ENCODE measurements at regions not wholly inside any gene's neighbourhood (a gene's known extent, or its start where the extent isn't known, plus 50 kb on each side); places are given as distances from the start of the nearest gene placed in this dataset.

- TF ChIP-seq, protein P1, sequence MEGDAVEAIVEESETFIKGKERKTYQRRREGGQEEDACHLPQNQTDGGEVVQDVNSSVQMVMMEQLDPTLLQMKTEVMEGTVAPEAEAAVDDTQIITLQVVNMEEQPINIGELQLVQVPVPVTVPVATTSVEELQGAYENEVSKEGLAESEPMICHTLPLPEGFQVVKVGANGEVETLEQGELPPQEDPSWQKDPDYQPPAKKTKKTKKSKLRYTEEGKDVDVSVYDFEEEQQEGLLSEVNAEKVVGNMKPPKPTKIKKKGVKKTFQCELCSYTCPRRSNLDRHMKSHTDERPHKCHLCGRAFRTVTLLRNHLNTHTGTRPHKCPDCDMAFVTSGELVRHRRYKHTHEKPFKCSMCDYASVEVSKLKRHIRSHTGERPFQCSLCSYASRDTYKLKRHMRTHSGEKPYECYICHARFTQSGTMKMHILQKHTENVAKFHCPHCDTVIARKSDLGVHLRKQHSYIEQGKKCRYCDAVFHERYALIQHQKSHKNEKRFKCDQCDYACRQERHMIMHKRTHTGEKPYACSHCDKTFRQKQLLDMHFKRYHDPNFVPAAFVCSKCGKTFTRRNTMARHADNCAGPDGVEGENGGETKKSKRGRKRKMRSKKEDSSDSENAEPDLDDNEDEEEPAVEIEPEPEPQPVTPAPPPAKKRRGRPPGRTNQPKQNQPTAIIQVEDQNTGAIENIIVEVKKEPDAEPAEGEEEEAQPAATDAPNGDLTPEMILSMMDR (IDR thresholded peaks at IDR 0.05; ENCODE audit: insufficient read depth, low read depth, low read length, missing control alignments): no peak
- DNase-seq (ENCODE audit: low read depth): no peak
- H3K4me3 ChIP-seq (ENCODE audit: low read depth, low read length): no peak overlapping the region
Measured at GRCh38 chr3:621714-622113, 425.2 kb downstream of the CHL1 start.

DNA sequence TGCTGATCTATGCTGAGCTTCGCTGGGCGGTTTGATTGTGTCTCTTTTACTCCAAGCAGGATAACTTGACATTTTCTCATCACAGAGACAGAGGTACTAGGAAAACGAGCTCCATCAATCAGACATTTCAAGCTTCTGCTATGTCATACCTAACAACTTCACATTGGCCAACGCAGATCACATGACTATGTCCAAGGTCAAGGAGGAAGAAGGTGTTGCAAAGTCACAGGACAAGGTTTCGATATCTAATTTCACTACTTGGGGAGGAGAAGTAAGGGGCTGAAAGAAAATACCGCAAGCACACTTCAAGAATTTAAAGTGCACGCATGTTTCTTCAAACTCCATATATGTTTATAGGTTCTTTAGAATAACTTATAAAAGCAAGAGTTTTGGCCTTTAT is 425.8 kb downstream of the CHL1 start:
- TF ChIP-seq, protein P1 (IDR thresholded peaks at IDR 0.05; ENCODE audit: insufficient read depth, low read depth, low read length, missing control alignments): no peak
- no peak for DNase-seq (ENCODE audit: low read depth)
- H3K4me3 ChIP-seq (ENCODE audit: low read depth, low read length): no peak overlapping the region

DNA sequence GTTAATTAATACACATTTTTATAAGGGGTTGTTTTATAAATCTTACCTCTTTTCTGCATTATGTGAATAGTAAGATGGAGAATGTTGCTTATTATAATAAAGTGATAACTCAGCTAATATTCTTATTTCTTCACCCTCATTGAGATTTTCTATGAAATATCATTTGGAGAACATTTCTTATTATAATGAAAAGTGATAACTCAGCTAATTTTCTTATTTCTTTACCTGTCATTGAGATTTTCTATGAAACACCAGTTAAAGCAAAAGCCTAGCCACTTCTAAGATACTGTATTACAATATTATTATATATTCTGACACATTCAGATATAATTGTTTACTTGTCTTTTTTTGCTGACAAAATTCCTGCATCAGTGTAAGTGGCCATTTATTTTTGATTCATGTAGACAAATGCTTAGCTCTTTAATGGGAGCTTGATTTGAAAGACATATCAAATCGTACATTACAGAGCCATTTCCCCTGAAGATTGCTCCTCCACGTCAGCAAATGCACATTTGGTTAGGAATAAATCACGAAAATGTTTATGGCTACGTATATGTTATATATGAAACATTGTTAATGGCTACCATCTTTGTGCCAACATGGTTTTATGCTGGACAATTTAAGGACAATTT is 427.5 kb downstream of the CHL1 start:
- TF ChIP-seq, protein P1 (IDR thresholded peaks at IDR 0.05; ENCODE audit: insufficient read depth, low read depth, low read length, missing control alignments): no peak
- no peak for DNase-seq (ENCODE audit: low read depth)
- no peak overlapping the region for H3K4me3 ChIP-seq (ENCODE audit: low read depth, low read length)

- no peak overlapping the region for H3K4me3 ChIP-seq (ENCODE audit: low read depth, low read length)
- DNase-seq (ENCODE audit: low read depth): peak; percentile 76
- TF ChIP-seq, protein P1 (IDR thresholded peaks at IDR 0.05; ENCODE audit: insufficient read depth, low read depth, low read length, missing control alignments): peak; percentile 73
Measured at GRCh38 chr3:632571-633170, 436.1 kb downstream of the CHL1 start.

DNA sequence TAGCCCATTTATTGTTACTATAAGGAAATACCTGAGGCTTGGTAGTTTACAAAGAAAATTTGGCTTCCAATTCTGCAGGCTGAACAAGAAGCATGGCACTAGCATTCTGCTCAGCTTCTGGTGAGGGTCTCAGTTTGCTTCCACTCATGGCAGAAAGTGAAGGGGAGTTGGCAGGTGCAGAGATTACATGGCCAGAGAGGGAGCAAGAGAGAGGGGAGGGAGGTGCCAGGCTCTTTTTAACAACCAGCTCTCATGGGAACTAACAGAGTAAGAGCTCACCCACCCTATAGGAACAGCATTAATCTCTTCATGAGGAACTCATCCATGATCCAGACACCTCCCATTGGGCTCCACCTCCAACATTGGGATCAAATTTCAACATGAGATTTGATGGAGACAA is 437.9 kb downstream of the CHL1 start:
- H3K4me3 ChIP-seq (ENCODE audit: low read depth, low read length): no peak overlapping the region
- TF ChIP-seq, protein P1 (IDR thresholded peaks at IDR 0.05; ENCODE audit: insufficient read depth, low read depth, low read length, missing control alignments): no peak
- no peak for DNase-seq (ENCODE audit: low read depth)

DNA sequence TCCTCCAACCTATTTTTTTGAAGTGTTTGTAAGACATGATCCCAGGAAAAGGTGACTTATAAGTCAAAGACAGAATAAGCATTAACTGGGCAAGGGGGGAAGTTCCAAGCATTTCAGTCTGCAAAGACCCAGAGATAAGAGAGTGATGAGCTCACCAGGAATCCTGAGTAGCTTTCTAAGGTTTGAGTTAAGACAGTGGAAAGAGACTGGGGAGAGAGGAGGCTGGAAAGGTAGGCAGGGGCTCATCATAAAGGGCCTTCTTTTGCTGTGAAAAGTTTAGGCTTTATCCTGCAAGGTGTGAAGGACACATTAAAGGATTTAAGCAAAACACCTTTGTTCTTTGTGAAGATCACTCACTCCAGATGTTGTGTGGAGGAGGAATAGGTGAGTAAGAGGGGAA is 438.8 kb downstream of the CHL1 start:
- TF ChIP-seq, protein P1 (IDR thresholded peaks at IDR 0.05; ENCODE audit: insufficient read depth, low read depth, low read length, missing control alignments): no peak
- no peak for DNase-seq (ENCODE audit: low read depth)
- no peak overlapping the region for H3K4me3 ChIP-seq (ENCODE audit: low read depth, low read length)

GRCh38 chr3:643376-643775 is 446.8 kb downstream of the CHL1 start:
- TF ChIP-seq, protein P1 (IDR thresholded peaks at IDR 0.05; ENCODE audit: insufficient read depth, low read depth, low read length, missing control alignments): no peak
- DNase-seq (ENCODE audit: low read depth): no peak
- H3K4me3 ChIP-seq (ENCODE audit: low read depth, low read length): no peak overlapping the region
